Liver (tissue), 8 donors: ENCODE measurements at regions not wholly inside any gene's neighbourhood (a gene's known extent, or its start where the extent isn't known, plus 50 kb on each side); places are given as distances from the start of the nearest gene placed in this dataset.

Experiments
- DNase-seq: peaks from one replicate; pipeline ENCODE4 v3.0.0-alpha.2; 2017; ENCODE audit warnings: low spot score
- H3K27ac ChIP-seq, 2 donors: one replicate each; pipeline ENCODE4 v1.7.0; 2013; ENCODE audit warnings: inconsistent platforms in 2 of 2, low read length in 2 of 2, control low read depth in 1 of 2, low read depth in 1 of 2, mild to moderate bottlenecking in 1 of 2
- H3K27me3 ChIP-seq, 4 donors: one replicate each; pipeline versions ENCODE4 v1.6.1 to v1.7.0; 2013; ENCODE audit warnings: low read length in 3 of 4, inconsistent platforms in 1 of 4, mild to moderate bottlenecking in 1 of 4, moderate library complexity in 1 of 4; ENCODE audit not compliant: control insufficient read depth in 4 of 4, insufficient read depth in 4 of 4
- H3K36me3 ChIP-seq, 4 donors: one replicate each; pipeline versions ENCODE4 v1.6.1 to v1.7.0; 2013; ENCODE audit warnings: low read length in 3 of 4, mild to moderate bottlenecking in 3 of 4, low read depth in 1 of 4, moderate library complexity in 1 of 4; ENCODE audit not compliant: control insufficient read depth in 4 of 4, insufficient read depth in 3 of 4
- H3K4me1 ChIP-seq, 4 donors: one replicate each; pipeline versions ENCODE4 v1.6.1 to v1.7.0; 2013; ENCODE audit warnings: low read length in 3 of 4, mild to moderate bottlenecking in 3 of 4, moderate library complexity in 1 of 4; ENCODE audit not compliant: control insufficient read depth in 4 of 4, insufficient read depth in 4 of 4
- H3K4me3 ChIP-seq, 3 donors: one replicate each; pipeline versions ENCODE4 v1.6.1 to v1.7.0; 2013; ENCODE audit warnings: low read length in 3 of 3, control low read depth in 1 of 3, low read depth in 1 of 3, mild to moderate bottlenecking in 1 of 3
- H3K9ac ChIP-seq, 2 donors: one replicate each; pipeline ENCODE4 v1.7.0; 2013; ENCODE audit warnings: low read length in 2 of 2, mild to moderate bottlenecking in 2 of 2, moderate library complexity in 2 of 2, control low read depth in 1 of 2, low read depth in 1 of 2
- H3K9me3 ChIP-seq, 4 donors: one replicate each; pipeline versions ENCODE4 v1.6.1 to v1.7.0; 2013; ENCODE audit warnings: low read length in 3 of 4; ENCODE audit not compliant: control insufficient read depth in 4 of 4
- EGR1 ChIP-seq, 2 donors: IDR thresholded peaks; 2 replicates each; pipeline ENCODE4 v1.6.1; 2016 to 2018; ENCODE audit warnings: antibody characterized with exemption in 2 of 2, low read depth in 2 of 2
- FOXA1 ChIP-seq: IDR thresholded peaks from 2 replicates; pipeline ENCODE4 v1.6.1; 2016; ENCODE audit warnings: antibody characterized with exemption
- FOXA2 ChIP-seq: IDR thresholded peaks from 2 replicates; pipeline ENCODE4 v1.6.1; 2016; ENCODE audit warnings: antibody characterized with exemption
- GABPA ChIP-seq, 2 donors: IDR thresholded peaks in 1 of 2; conservative IDR thresholded peaks in 1 of 2; 2 replicates each; pipeline ENCODE4 v1.6.1; 2016; ENCODE audit warnings: antibody characterized with exemption in 2 of 2, mild to moderate bottlenecking in 1 of 2, moderate library complexity in 1 of 2
- HNF4A ChIP-seq, 2 donors: conservative IDR thresholded peaks; 2 replicates each; pipeline ENCODE4 v1.6.1; 2016; ENCODE audit warnings: antibody characterized with exemption in 2 of 2, mild to moderate bottlenecking in 2 of 2
- JUND ChIP-seq, 2 donors: IDR thresholded peaks; 2 replicates each; pipeline ENCODE4 v1.6.1; 2016; ENCODE audit warnings: antibody characterized with exemption in 2 of 2
- RAD21 ChIP-seq, 2 donors: IDR thresholded peaks; 2 replicates each; pipeline ENCODE4 v1.6.1; 2016; ENCODE audit warnings: antibody characterized with exemption in 2 of 2, mild to moderate bottlenecking in 2 of 2
- RXRA ChIP-seq, 2 donors: IDR thresholded peaks; 2 replicates each; pipeline ENCODE4 v1.6.1; 2017 to 2018; ENCODE audit warnings: antibody characterized with exemption in 2 of 2, mild to moderate bottlenecking in 1 of 2
- SP1 ChIP-seq: IDR thresholded peaks from 2 replicates; pipeline ENCODE4 v1.6.1; 2018; ENCODE audit warnings: antibody characterized with exemption, mild to moderate bottlenecking
- WGBS: extraction: QIAGEN DNeasy Blood & Tissue Kit; methylation state at CpG from one replicate; pipeline ENCODE4 v1.1.7; 2013; 5-methylcytosine and 5-hydroxymethylcytosine counted together
- TF ChIP-seq, protein P1 (sequence below): IDR thresholded peaks from 2 replicates; pipeline ENCODE4 v1.6.1; 2016; ENCODE audit warnings: antibody characterized with exemption
- TF ChIP-seq, protein P2 (sequence below): IDR thresholded peaks from 2 replicates; pipeline ENCODE4 v1.6.1; 2016; ENCODE audit warnings: antibody characterized with exemption, mild to moderate bottlenecking
- TF ChIP-seq, protein P3 (sequence below): fragments of 150-350 bp; IDR thresholded peaks from 2 replicates; pipeline ENCODE4 v1.5.1; 2017; ENCODE audit warnings: improper control_type of control experiment, low read depth, low read length; ENCODE audit not compliant: missing input control
- TF ChIP-seq, protein P4 (sequence below): IDR thresholded peaks from 2 replicates; pipeline ENCODE4 v1.6.1; 2016; ENCODE audit warnings: antibody characterized with exemption
- donor health status: healthy.
- donor health status: healthy.
- donor health status: healthy.
- donor health status: healthy.
- donor health status: healthy.

DNA sequence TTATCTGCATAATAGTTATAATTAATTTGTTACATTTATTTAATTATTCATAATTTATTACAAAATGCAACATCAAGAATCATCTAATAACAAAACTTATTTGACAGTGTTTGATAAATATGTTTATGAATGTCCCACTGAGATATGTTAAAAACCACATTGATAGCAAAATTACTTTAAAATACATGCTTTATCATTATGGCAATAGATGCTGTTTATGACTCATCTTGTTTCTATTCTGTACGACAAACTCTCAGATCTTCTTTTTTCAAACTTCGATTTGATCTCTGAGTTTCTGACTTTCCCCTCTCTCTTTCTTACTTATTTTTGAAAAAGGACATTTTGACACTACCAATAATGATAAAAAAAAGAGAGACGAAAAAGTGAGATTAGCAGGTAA, 56.8 kb upstream of the LRRK2 start:
- Histone ChIP-seq H3K9ac (no peak overlapping the region), H3K27me3 (no peaks in the 10 kb centered on the region), H3K36me3 (no peaks in the 10 kb centered on the region), H3K4me1 (peaks cover 0 to 1% (median 0%) of the 10 kb centered on the region in 4 donors), H3K9me3 (no peaks in the 10 kb centered on the region), H3K4me3 (no peak overlapping the region), H3K27ac (no peak overlapping the region)
- TF ChIP-seq FOXA2 (no peak), EGR1 (IDR thresholded peaks at IDR 0.05; ENCODE audit: low read depth in 2 of 2) (no peak), RAD21 (IDR thresholded peaks at IDR 0.05) (no peak), SP1 (no peak), JUND (IDR thresholded peaks at IDR 0.05) (no peak)
- TF ChIP-seq, protein P1, sequence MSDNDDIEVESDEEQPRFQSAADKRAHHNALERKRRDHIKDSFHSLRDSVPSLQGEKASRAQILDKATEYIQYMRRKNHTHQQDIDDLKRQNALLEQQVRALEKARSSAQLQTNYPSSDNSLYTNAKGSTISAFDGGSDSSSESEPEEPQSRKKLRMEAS = no peak
- TF ChIP-seq, protein P2, sequence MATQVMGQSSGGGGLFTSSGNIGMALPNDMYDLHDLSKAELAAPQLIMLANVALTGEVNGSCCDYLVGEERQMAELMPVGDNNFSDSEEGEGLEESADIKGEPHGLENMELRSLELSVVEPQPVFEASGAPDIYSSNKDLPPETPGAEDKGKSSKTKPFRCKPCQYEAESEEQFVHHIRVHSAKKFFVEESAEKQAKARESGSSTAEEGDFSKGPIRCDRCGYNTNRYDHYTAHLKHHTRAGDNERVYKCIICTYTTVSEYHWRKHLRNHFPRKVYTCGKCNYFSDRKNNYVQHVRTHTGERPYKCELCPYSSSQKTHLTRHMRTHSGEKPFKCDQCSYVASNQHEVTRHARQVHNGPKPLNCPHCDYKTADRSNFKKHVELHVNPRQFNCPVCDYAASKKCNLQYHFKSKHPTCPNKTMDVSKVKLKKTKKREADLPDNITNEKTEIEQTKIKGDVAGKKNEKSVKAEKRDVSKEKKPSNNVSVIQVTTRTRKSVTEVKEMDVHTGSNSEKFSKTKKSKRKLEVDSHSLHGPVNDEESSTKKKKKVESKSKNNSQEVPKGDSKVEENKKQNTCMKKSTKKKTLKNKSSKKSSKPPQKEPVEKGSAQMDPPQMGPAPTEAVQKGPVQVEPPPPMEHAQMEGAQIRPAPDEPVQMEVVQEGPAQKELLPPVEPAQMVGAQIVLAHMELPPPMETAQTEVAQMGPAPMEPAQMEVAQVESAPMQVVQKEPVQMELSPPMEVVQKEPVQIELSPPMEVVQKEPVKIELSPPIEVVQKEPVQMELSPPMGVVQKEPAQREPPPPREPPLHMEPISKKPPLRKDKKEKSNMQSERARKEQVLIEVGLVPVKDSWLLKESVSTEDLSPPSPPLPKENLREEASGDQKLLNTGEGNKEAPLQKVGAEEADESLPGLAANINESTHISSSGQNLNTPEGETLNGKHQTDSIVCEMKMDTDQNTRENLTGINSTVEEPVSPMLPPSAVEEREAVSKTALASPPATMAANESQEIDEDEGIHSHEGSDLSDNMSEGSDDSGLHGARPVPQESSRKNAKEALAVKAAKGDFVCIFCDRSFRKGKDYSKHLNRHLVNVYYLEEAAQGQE = no peak
- TF ChIP-seq, protein P3, sequence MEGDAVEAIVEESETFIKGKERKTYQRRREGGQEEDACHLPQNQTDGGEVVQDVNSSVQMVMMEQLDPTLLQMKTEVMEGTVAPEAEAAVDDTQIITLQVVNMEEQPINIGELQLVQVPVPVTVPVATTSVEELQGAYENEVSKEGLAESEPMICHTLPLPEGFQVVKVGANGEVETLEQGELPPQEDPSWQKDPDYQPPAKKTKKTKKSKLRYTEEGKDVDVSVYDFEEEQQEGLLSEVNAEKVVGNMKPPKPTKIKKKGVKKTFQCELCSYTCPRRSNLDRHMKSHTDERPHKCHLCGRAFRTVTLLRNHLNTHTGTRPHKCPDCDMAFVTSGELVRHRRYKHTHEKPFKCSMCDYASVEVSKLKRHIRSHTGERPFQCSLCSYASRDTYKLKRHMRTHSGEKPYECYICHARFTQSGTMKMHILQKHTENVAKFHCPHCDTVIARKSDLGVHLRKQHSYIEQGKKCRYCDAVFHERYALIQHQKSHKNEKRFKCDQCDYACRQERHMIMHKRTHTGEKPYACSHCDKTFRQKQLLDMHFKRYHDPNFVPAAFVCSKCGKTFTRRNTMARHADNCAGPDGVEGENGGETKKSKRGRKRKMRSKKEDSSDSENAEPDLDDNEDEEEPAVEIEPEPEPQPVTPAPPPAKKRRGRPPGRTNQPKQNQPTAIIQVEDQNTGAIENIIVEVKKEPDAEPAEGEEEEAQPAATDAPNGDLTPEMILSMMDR = no peak
- no peak for DNase-seq
- 79% methylated on average over 3 of the region's 3 CpGs for WGBS

DNA sequence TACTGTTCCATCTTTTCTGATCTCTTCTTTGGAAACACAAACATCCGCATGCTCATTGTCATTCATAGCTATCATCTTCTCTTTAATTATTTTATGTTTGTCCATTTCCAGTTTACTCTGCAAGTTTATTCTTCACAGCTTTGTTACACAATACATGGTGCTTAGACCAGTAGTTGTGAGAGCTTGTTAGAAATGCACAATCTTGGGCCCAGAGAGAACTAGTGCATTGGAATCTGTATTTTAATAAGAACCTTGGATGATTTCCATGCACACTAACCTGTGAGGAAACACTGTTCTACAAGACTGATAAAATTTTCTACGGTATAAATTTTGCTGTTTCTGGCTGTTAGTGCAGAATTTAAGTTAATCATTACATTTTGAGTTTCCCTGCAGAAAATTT, 59.3 kb upstream of the SLC2A13 start:
- H3K9ac ChIP-seq = no peak overlapping the region
- no peak for TF ChIP-seq HNF4A (conservative IDR thresholded peaks at IDR 0.05)
- TF ChIP-seq RXRA (IDR thresholded peaks at IDR 0.05) = no peak
- TF ChIP-seq, protein P2 = no peak
- TF ChIP-seq RAD21 (IDR thresholded peaks at IDR 0.05) = no peak
- TF ChIP-seq, protein P1 = no peak
- TF ChIP-seq GABPA (IDR thresholded peaks at IDR 0.05 in 1 of 2, conservative IDR thresholded peaks at IDR 0.05 in 1 of 2) = no peak
- TF ChIP-seq, protein P4, sequence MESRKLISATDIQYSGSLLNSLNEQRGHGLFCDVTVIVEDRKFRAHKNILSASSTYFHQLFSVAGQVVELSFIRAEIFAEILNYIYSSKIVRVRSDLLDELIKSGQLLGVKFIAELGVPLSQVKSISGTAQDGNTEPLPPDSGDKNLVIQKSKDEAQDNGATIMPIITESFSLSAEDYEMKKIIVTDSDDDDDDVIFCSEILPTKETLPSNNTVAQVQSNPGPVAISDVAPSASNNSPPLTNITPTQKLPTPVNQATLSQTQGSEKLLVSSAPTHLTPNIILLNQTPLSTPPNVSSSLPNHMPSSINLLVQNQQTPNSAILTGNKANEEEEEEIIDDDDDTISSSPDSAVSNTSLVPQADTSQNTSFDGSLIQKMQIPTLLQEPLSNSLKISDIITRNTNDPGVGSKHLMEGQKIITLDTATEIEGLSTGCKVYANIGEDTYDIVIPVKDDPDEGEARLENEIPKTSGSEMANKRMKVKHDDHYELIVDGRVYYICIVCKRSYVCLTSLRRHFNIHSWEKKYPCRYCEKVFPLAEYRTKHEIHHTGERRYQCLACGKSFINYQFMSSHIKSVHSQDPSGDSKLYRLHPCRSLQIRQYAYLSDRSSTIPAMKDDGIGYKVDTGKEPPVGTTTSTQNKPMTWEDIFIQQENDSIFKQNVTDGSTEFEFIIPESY = no peak
- no peak for TF ChIP-seq FOXA1
- 64% methylated on average over 2 of the region's 2 CpGs for WGBS

More for the DNA sequence above, 59.3 kb upstream of the SLC2A13 start:
- no peak overlapping the region for H3K4me3 ChIP-seq
- H3K4me1 ChIP-seq = peaks cover 0 to 1% (median 0%) of the 10 kb centered on the region in 4 donors
- H3K9me3 ChIP-seq = no peaks in the 10 kb centered on the region
- no peaks in the 10 kb centered on the region for H3K36me3 ChIP-seq
- H3K27ac ChIP-seq = no peak overlapping the region
- H3K27me3 ChIP-seq = no peaks in the 10 kb centered on the region
- no peak for DNase-seq
